Hematopoietic multipotent progenitor cell treated with erythropoietin and hydrocortisone succinate and interleukin-3 and kit ligand, for 6 days (in vitro differentiated cells): ENCODE measurements at regions not wholly inside any gene's neighbourhood (a gene's known extent, or its start where the extent isn't known, plus 50 kb on each side); places are given as distances from the start of the nearest gene placed in this dataset.
"Not testable (repeated sequence)": the region's sequence is repeated elsewhere in the genome, so short reads cannot be mapped to it uniquely, and the experiment has no call there.

Experiments
- DNase-seq: peaks from one replicate; pipeline ENCODE4 v3.0.0-alpha.2; 2015

DNA sequence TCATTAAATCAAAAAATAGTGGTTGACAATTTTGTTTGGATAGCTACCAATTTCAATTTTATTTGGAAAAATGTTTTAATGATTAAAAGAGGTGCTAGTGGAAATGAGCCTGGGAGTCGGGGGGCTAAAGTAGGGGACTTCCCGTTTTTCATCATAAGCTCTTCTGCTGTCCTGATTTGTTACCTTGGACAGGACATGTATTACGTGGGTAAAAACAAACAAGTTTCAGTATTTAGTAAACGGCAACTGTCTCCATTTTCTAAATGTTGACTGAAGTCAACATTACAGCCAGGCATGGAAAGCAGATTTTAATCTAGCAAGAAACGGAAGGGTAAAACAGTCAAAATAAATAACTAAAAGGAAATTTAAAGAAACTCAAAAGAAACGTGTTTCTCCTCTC, 212.3 kb upstream of the GRAMD2B start:
- DNase-seq = no peak

DNA sequence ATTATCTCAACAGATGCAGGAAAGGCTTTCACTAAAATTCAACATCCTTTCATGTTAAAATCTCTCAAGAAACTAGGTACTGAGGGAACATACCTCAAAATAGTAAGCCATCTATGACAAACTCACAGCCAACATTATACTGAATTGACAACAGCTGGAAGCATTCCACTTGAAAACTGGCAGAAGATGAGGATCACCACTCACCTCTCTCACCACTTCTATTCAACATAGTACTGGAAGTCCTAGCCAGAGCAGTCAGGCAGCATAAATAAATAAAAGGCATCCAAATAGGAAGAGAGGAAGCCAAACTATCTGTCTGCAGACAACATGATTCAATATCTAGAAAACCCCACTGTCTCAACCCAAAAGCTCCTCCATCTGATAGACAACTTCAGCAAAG, 203.6 kb upstream of the GRAMD2B start:
- DNase-seq = no peak

DNA sequence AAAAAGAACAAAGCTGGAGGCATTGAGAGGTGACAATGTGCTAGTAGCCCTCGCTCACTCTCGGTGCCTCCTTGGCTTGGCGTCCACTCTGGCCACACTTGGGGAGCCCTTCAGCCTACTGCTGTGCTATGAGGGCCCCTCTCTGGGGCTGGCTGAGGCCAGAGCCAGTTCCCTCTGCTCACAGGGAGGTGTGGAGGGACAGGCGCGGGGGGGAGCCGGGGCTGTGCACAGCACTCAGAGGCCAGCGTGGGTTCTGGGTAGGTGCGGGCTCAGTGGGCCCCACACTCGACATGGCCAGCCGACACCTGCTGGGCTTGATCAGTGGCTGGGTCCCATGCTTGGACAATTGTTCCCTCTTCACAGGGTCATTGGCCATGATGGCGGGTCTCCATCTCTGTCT, 202.5 kb upstream of the GRAMD2B start:
- no peak for DNase-seq

DNA sequence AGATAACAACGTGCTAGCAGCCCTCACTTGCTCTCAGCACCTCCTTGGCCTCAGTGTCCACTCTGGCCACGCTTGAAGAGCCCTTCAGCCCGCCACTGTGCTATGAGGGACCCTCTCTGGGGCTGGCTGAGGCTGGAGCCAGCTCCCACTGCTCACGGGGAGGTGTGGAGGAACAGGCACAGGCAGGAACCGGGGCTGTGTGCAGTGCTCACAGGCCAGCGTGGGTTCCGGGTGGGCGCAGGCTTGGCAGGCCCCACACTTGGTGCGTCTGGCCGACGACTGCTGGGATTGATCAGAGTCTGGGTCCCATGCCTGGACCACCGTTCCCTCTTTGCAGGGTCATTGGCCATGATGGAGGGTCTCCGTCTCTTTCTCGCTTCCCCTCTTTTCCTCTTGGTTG, 194.3 kb upstream of the GRAMD2B start:
- no peak for DNase-seq

DNA sequence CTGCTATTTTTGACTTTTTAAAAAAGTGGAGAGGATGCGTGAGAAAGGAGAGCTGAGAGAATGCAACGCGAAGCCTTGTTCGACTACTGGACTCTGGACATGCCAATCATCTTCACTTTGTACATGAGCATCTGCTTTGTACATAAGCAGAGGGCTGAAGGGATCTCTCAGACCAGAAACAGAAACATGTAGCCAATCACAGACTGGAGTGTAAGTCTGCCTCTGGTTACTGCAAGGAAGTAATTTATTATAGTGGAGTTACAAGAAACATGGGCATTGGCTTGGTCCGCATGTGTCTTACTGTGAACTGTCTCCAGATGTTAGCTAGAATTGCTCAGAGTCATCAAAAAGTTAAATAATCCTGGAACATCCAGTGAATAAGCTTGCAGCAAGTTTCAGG, 190.0 kb upstream of the GRAMD2B start:
- DNase-seq = no peak

DNA sequence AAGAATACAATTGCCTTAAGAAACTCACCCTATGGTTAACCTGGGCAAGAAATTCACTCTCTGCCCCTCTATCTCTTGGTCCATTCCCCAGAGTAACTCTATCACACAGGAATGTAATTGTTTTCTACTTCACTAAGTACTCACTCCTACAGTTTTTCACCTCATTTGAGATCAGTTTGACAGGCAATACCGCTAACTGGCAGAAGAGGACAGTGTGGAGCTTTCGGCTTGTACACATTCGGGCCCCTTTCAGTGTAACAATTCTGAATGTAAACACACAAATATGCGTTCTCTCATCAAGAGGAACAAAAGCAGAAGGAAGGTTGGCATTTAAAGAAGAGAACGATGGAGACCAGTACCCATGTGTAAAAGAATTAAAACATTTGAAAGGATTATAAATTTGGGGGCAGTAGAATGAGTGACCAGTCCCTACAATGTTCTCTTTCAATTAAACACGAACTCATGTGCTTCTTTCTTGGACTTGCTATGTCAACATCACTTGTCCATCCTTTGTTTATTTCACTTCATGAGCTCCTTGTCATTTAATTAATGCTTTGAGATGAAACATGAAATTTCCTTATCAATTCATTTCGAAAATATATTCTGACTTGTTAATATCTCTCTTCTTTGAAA, 188.5 kb upstream of the GRAMD2B start:
- peak; percentile 7 for DNase-seq

DNA sequence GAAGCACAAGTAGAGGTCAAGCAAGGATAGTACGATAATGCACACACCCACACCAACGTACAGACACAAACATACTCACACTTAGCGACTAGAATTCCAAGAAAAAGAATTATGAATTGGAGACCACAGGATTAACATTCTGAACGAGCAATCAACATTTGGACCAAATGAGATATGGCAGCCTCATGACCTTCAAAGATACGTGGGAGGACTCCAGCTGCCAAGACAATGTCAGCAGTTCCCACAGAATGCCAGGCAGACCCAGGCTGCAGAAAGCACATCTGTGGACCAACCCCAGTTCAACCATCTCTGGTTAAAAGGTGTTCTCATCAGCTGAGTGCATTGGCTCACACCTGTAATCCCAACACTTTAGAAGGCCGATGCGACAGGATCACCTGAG, 187.6 kb upstream of the GRAMD2B start:
- DNase-seq = no peak

DNA sequence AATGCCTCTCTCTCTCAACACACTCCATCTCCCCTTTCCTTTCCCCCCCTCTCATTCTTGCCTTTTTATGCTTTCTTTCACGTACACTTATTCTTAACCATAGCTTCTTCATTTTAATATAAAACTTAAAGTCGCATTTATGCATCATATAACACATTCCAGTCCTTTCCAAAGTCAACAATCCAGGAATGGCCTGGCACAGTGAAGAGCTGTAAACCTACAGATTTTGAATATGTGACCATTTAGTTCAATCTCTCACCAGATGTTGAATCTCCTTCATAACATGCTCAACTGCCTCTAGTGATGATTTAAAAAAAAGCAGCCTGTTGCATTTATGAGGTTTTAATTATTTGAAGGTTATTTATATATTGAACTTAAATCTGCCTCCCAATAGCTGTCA, 186.2 kb upstream of the GRAMD2B start:
- DNase-seq = no peak

DNA sequence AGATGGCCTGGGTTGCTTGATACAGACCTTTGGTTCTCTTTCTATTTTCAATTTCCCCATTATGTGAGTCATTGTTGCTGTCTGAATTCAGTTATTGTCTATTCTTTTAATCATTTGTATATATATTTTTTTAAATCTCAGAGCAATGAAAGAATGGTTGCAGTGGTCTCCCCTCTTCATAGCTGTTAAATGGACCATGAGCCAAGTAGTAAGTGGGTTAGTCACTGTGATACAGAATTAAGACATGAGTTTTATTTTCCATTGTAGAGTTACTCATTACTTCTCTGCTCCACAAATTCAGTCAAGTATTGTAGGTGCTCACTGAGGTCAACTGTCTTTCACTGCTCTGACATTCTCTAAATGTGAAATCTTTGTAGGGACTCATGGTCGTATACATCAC, 174.6 kb upstream of the GRAMD2B start:
- no peak for DNase-seq

DNA sequence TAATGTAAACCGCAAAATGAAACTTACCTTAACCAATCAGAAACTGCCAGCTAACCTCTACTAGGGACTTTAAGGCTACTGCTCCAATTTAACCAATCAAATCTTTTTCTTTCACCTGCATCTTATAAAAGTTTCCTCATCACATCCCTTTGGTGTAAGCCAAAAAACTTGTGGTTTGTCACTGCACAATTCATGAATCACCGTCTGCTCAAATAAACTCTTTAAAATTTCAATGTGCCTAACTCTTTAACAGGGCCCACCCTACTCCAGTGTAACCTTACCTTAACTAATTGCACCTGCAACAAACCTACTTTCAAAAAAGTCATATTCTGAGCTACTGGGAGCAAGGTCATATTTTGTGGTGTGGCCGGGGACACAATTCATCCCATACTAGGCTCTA, 172.2 kb upstream of the GRAMD2B start:
- DNase-seq = no peak

DNA sequence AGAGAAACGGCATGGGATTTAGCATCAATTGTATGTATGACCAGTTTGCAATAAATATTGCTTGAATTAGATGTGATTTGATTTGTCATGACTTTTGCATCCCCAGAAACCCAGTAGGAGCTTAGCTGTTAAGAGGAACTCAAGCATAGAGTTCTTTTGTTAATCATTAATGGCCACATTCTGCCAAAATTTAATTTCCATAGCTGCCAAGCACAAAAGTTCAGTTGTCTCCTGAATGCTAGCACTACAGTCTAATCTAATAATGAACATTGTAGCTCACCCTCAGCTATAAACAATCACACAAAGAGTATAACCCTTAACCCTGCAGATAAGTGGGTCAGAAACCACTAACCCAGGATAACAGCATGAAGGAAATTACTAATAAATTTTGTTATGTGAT, 169.8 kb upstream of the GRAMD2B start:
- DNase-seq = no peak

DNA sequence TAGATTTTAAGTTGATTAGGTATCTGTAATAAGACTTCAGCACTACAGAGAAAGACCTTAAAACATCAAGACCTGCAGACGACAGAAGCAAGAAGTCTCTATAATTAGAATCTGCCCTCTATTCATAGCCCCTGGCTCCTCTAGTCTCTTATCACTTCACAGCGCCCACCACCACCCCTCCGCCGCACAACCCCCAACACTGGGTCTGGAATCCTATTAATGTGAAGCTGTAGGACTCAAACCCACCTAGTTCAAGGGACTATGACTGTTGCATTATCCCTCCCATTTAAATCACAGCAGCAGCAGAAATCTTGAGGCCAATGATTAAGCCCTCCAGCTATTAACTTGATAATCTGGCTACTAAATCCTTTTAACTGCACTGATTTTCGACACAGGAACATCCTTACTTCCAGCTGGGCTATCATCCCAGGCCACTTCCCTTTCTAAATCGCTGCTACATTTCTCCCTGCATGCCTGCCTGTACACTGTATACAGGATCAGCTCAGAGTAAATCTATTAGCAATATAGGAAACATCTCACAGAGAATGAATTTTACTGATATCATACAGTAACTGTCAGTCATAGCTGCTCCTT, 159.5 kb upstream of the GRAMD2B start:
- DNase-seq = no peak

DNA sequence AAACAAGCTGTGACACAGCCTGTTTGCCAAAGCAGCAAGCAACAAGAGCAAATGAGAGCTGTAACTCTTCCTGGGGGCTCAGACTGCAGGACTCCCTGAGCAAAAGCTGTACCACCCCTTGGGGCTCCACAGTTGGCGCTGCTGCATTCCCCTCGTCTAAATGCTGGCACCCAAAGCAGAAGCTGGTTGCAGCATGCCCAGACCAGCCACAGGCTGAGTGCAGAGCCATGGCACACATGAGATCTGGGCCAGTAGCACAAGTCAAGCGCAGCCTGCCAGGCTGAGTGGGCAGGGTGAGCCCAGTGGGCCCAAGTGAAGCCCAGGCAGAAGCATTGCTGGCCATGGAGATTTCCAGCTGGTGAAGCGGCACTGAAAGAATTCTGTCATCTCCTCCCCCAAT, 157.3 kb upstream of the GRAMD2B start:
- no peak for DNase-seq

DNA sequence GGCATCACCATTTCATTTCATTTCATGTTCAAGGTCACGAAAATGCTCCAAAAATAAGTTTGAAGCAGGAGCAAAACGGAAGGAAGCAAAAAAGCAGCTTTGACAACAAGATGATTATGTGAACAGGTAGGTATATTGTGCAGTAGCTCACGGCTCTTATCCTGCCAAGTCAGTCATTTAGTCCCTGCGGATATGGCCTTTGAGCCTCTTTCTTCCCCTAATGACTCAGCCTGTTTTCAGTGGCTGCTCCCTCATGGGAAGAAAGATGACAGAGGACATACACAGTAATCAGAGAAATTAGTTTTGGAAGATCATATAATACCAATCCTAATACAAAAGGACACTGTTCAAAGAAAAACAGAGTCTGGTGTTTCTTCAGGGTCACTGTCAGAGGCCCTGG, 155.8 kb upstream of the GRAMD2B start:
- DNase-seq = no peak

DNA sequence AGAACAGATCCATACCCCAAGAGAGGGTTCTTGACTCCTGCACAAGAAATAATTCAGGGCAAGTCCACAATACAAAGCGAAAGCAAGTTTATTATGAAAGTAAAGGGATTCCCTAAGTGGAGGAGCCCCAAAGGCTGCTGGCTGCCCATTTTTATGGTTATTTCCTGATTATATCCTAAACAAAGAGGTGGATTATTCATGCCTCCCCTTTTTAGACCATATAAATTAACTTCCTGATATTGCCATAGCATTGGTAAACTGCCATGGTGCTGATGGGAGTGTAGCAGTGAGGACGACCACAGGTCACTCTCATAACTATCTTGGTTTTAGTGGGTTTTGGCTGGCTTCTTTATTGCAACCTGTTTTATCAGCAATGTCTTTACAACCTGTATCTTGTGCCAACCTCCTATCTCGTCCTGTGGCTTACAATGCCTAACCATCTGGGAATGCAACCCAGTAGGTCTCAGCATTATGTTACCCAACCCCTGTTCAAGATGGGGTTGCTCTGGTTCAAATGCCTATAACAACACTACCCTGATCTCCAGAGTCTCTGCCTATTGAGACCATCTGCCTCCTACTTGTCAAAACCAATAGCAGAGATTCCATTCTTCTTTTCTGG, 154.4 kb upstream of the GRAMD2B start:
- no peak for DNase-seq

DNA sequence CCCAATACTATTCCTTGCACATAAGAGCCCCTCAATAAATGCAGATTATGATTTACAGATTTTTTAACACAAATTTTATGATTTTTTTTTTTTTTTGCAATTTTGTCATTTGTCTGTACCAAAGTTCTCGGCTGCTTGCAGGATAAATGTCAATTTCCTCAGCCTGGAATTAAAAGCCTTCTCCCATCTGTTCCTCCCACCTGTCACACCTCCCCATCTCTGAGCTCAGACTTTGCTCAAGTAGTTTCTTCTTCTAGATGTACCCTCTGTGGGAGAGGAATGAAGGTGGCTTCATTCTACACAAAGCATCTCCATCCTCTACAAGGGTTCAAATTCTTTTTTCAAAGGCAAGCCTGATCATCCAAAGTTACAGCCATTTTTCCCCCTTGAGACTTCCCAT, 153.7 kb upstream of the GRAMD2B start:
- no peak for DNase-seq

DNA sequence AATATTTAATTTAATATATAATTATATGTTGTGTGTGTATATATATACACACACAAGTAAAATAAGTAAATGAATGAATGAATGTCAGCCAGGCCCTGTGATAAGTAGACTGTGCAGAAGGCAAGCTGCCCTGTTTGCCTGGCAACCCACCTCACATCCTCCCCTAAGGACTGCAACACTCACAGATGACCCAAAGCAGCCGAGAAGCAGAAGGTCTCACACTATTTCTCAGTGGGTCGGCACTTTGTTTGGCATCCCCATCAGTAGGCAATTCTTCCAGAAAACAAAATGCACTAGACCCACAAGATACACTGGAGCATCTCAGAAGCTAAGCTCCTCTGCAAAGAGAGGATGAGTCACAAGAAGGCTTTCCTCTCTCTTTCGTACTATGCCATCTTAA, 152.1 kb upstream of the GRAMD2B start:
- no peak for DNase-seq

DNA sequence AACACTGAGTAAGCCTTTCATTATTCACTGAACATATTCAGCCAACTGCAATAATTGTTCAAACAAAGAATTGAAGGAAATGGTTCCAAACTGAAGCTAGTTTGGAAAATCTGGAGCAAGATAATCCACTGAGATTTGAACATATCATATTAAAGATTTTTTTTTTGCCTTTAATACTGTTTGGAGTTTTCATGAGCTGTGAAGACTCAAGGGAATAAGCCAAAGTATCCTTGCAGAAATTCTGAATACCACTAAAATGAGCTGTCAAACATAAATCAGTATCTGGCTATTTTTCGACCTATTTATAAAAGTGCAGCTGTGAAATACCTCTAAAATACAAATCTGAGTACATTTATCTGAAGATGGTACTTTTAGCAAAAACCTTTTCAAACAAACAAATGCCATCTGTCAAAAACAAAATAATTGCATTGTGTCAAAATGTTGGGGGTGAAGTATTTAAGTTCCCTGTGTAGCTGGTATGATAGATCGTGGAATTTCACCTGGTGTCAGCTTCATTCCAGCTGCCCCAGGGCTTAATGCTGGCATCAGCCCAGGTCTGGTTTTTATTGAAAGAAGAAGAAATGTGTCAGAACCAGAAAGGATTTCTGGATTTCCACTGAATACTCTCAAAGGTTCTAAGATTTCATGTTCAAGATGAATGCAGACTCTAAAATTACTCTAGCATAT, 149.0 kb upstream of the GRAMD2B start:
- no peak for DNase-seq

DNA sequence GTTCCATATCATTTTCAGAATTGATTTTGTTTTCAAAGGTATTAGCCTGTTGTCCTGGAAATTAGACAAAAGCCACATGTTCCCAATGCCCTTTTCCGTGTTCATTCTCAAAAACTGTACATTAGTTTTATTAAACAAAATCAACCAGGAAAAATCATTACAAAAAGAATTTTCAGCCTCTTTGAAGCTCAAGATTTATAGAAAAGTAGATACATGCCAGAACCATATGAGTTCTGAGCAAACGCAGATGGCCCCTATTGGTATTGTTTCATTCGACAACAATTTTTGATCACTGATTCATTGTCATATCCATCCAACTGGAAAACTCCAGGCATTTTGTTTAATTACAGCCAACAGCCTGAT, 148.5 kb upstream of the GRAMD2B start:
- no peak for DNase-seq

DNA sequence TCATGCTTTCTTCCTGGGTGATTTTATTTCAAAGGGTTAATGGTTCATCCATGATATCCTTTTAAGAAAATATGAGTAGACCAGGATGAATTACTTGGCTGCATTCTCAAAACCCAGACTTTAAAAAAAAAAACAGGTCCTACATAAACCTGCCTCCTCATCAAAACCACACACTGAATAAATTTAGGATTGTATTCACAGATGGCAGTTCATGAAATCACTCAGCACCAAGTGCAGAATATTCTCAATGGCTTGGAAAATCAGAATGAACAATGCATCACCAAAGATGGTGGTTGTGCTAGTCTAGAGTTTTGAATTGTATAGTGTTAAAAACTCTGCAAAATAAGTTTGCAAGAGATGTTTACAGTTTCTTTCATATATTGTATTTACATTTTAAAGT, 145.4 kb upstream of the GRAMD2B start:
- no peak for DNase-seq

DNA sequence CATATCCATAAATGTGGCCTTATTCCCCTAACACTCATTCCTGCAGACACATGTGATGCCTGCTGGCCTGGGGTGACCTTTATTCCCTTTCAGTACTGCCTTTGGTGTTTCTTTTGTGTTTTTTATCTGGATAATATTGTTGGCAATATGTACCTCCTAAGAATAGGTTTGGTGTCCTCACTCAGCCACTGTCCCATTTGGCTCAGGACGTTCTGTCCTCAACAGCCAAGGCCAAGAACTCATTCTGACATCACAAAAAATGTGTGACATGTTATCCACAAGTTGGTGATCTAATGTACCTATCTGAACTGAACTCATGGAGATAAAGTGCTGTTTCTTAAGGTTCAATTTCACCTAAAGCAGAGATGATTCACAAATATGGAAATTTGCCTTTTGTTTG, 142.9 kb upstream of the GRAMD2B start:
- DNase-seq = no peak

DNA sequence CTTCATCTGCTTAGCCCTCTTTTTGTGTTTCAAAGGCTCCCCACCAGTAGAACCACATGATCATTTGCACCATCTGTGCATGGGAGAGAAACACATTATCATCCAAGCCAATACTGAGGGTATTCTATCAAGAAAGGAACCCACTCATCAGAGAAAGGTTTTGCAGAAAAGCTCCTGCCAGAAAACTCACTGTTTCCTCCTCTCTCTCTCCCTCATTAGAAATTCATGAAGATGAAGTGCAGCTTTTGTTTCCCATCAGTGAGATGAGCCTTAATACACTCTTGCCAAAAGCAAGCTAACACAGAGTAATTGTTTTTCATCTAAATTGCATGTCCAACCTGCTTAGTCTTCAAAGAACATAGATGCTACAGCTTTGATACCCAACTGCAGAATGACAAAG, 142.4 kb upstream of the GRAMD2B start:
- no peak for DNase-seq

DNA sequence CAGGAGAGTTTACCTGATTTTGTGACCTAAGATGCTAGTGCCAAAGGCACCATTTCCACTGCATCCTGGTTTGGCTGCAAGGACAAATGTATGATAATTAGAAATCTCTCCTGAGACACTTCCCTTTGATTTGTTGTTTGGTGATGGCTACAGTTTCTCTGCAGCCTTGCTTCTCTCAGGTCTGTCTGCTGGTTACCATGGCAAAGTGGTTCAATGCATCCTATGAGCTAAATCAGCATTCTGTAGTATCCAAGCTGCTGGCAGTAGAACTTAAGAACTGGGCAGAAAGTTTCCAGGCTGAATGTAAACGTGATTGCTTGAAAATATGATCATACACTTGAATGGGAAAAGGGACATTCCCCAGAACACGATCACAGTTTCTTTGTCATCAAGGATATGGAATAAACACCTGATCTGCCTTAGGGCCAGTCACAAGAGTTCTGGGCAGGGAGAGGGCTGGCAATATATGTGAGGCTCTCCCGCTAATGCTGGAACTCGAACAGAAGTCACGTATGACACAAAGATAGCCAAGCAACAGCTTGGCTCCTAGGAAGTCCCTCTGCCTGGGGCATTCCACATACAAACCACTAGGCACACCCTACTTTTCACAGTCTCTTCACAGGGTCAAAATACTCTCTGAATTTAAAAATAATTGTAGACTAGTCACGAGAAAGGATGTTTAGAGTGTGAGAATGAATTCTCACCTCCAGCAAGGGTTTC, 138.1 kb upstream of the GRAMD2B start:
- no peak for DNase-seq

DNA sequence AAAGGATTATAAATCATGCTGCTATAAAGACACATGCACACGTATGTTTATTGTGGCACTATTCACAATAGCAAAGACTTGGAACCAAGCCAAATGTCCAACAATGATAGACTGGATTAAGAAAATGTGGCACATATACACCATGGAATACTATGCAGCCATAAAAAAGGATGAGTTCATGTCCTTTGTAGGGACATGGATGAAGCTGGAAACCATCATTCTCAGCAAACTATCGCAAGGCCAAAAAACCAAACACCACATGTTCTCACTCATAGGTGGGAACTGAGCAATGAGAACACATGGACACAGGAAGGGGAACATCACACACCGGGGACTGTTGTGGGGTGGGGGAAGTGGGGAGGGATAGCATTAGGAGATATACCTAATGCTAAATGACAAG, 127.1 kb upstream of the GRAMD2B start:
- not testable (repeated sequence) for DNase-seq
